GM19395 (cell line): ENCODE measurements at regions not wholly inside any gene's neighbourhood (a gene's known extent, or its start where the extent isn't known, plus 50 kb on each side); places are given as distances from the start of the nearest gene placed in this dataset.

Experiments
- ATAC-seq: cut with Tn5 transposase; IDR thresholded peaks from one replicate; pipeline ENCODE4 v1.9.1; 2021; ENCODE audit warnings: mild to moderate bottlenecking, moderate library complexity; ENCODE audit not compliant: unreplicated experiment

DNA sequence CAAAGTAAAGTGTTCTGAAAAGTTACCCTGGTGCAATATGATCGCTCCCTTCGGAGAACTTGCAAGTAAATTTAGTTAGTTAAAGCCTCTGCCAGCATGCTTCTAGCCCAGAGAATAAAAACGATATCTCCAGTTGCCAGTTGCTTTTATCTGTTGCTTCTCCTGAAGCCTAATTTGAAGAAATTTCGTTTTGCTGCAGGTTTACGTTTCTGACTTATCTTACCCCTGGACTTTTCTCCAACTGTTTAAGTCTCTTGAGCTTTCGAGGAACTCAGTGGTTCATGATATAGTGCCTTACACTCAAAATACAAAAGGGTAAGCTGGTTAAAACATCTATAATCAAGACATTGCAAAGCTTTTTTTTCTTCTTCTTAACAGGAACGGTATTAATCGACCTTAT, 131.1 kb downstream of the FAM161A start:
- no peak for ATAC-seq

DNA sequence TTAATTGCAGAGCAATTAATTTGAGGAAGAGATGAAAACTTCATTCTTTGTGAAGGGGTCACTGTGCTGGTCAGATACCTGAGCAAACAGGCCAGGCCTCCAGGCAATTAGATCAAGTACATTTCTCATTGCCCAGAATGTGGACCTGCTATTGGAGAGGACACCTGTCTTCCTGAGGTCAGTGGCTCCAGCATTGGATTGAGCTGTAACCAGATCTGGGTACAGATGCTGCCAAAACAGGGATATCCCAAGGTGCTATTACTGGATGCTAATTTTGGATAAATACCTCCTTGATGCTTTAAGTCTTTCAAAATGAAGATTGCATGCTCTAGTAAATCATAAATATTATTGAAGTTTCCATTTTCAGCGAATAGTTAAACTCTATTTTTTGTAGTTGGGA, 131.5 kb downstream of the FAM161A start:
- no peak for ATAC-seq

DNA sequence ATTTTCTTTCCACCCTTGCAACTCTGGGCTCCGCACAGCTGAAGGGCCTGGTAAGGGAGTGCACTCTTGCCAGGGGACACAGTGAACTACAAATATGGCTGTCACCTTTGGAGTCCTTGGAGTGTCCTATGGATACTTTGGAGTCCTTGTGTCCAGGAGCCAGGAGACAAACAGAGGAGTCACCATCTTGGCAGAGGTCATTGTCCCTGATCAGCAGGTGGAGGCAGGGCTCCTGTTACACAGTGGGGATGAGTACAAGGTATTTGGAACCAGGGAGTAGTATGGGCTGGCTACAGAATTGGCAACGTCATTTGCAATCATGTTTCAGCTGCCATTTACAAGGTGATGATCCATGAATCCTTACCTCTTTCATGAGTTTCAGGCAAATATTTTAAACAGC, 132.5 kb downstream of the FAM161A start:
- ATAC-seq: no peak

DNA sequence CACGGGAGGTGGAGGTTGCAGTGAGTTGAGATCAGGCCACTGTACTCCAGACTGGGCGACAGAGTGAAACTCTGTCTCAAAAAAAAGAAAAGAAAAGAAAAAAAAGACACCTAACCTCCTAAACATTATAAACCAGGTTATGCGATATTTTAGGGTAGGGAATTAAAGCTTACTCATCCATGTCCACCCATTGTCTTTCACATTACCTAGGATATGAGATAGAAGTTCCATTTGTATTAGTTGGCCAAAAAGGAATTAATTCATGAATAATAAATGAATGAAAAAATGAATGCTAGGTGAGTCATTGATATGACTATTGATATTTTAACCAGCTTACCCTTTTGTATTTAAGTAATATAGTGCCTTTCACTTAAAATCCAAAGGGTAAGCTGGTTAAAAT, 132.9 kb downstream of the FAM161A start:
- no peak for ATAC-seq

- no peak for ATAC-seq
Observed at GRCh38 chr2:61718965-61719364, 134.9 kb downstream of the FAM161A start.

DNA sequence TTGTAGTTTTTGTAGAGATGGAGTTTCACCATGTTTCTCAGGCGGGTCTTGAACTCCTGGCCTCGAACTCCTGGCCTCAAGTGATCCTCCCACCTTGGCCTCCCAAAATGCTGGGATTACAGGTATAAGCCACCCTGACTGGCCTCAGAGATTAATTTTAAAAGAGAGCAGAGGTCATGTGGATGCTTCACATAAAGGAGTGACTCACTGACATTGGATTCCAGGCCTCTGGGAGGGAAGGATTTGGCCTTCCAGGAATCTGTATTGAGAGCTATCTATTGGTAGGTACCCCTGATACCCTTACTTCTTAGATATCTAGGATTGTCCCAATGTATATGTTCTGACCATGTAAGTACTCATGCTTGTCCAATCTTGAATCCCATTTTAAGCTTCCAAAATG, 138.4 kb downstream of the FAM161A start:
- no peak for ATAC-seq

DNA sequence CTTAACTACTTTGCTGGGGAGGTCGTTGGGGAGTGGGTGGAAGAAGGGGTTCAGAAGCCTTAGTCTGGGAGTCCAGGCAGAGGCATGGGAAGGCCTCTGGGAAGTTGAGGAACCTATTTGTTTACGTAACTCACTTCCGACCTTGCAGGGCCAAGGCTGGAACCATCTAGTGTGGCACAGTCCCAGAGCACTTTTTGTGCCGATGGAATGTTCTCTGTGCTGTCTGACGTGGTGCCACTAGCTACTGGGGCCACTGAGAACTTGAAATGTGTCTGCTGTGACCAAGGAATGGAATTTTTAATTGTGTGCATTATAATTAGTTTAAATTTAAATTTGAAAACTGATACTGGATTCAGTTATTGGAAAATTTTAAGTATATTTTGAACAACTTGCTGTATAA, 139.7 kb downstream of the FAM161A start:
- ATAC-seq: no peak

GRCh38 chr2:61713457-61713856, 140.4 kb downstream of the FAM161A start:
- no peak for ATAC-seq

DNA sequence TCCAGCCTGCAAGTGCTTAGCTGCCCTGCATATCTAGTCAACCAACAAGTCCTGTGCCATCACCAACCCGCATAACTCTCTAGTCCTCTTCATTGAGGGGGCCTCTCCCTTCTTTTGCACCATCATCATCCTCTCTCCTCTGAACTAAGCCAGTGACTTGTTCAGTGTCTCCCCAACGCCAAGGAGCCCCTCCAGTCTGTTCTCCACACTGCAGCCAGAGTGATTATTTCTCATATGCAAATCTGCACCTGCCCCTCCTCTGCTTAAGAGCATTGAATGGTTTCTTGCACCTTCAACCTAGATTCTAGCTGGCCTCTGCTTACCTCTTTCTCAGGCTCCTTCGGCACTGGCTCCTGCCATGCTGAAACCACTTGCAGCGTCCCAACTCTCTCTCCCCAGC, 141.8 kb downstream of the FAM161A start:
- no peak for ATAC-seq

GRCh38 chr2:61710711-61711110, 143.1 kb downstream of the FAM161A start:
- no peak for ATAC-seq

DNA sequence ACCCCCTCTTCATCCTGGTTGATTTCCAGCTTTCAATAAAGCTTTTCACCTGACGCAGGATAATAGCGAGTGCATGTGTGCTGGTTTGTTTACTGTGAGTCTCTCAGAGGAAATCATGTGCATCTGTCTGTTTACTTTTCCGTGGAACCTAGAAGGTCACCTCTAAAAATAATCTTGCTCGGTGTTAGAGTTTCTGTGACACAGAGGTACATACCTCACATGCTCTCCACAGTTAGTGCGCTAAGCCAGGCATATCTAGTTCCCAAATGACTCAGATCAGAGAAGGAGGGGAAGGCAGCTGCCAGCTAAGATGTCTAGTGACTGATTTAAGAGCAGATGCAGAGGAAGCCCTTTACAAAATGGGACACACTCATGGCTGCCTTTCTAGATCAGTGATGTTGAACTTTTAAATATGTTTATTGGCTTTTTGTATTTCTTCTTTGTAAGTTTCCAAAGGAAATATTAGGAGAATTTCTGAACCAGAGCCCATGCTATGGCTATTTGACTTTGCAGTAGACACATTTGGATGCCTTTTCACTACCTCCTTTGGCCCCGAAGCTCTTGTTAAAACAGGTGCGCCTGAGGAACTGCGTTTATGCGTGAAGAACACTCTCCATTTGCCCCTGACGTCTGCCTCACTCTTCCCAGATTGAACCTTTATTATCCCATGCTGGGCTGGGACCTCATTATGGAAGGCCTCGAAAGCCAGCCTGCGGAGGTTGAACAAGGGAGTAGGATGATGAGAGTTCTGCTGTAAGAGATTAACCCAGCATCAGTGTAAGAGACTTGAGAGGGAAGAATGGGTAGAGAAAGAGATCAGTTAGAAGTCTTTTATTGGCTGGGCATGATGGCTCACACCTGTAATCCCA, 145.6 kb downstream of the FAM161A start:
- ATAC-seq: peak; percentile 98

GRCh38 chr2:61705625-61706024, 148.2 kb downstream of the FAM161A start:
- ATAC-seq: no peak

DNA sequence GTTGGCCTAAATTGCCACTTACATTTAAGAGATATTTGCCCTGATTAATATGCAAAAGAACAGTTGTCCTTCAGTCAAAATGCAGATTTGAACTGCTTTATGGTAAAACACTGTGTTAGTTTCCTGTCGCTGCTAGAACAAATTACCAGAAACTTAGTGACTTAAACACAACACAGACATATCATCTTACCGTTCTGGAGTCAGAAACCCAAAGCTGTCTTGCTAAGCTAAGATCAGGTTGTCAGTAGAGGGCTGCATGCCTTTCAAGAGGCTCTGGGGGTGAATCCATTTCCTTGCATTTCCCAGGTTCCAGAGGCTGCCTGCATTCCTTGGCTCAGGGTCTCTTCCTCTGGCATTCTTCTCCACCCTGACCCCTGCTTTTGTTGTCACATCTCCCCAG, 149.5 kb downstream of the FAM161A start:
- no peak for ATAC-seq

- no peak for ATAC-seq
Observed at GRCh38 chr2:61702088-61702467, 151.8 kb downstream of the FAM161A start.

- no peak for ATAC-seq
Observed at GRCh38 chr2:61700464-61700863, 153.4 kb downstream of the FAM161A start.

DNA sequence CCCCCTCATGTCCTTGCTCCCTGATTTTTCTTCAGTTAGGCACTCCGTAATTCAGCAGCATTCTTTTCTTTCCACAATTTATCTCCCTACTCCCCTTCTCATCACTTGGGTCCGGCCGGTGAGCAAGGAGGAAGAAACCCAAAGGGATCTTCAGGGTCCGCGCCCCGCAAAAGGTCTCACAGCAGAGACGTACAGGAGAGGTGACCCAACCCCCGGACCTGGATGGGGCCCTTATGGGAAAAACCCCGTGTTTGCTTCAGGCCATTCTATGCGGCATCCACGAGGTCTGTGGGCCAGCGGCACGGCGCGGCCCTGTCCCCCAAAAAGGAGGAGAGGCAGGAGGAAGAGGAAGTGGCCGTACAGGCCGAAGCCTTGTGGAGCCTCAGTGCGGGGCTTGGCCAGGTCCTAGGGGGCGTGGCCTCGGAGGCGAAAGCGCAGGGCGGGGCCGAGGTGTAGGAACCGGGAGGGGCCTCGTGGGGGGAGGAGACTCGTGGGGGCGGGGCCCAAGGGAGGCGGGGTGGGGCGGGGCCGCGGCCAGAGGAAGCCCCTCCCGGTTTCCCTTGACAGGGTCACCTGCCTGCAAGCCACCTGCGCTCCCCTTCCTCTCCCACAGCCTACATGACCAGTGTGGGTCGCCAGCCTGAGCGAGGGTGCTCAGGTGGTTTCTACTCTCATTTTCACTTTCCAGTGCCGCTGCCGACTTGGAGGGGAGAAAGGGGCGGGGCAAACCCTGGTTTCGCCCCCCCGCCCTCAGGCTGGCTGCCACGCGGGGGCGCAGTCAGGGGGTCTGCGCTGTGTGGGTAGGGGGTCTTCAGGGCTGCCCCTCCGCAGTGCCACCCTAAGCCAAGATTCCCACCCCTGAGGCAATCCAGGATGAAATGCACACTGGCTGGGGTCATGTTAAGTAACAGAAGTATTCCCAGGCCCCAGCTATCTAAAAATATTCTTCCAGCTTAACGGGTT, 156.4 kb upstream of the XPO1 start:
- ATAC-seq: peak; percentile 95

DNA sequence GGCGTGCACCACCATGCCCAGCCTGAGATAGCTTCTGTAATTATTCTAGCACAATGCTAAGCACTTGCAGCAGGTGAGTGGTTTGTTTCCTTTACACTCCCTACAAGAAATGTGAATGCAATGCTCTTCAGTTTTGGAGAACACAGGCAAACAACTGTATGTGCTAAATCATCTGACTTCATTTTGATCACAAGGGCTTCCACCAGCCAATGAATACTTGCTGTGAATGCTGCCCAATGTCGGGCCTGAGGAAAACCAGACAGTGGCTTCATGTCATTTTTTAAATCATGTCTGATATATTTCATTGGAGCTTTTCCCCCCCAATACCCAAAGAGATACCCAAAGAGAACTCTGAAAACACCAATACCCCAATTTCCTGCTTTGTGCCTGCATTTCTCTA, 155.6 kb upstream of the XPO1 start:
- ATAC-seq: no peak

DNA sequence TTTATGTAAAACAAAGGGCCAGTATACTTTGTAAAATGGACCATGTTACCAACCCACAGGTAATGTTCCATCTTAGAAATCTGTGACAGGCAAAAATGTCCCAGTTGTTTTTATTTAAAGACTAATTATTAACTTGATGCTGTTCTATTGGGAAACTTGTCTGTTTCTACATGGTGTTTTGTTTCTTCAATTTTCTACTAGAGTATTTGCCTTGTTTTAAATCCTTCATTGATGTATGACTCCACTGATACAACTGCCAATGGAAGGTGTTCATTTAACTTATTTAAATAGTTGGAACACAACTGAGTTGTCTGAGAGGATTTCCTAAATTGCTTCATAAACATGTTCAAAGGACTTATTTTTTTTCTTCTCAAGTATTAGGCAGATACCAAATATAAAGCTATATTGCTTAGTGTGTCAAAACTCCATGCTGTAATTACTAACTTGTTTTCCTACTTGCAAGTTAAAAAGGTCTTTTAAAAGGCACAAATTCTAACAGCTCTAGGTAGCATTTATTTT, 152.0 kb upstream of the XPO1 start:
- ATAC-seq: no peak

DNA sequence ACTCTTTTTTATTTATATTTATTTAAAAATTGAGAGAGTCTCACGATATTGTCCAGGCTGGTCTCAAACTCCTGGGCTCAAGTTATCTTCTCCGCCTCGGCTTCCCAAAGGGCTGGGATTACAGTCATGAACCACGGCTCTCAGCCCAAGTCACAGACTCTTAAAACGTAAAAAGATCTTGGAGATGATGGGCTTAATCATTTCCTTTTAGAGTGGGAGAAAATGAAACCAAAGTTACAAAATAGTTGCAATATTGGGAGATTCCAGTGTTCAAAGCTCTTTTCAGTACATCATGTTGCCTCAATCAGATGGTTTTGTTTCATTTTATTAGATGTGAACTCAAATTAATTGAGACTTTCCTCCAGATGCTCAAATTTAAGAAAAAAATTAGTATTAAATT, 151.4 kb upstream of the XPO1 start:
- no peak for ATAC-seq

DNA sequence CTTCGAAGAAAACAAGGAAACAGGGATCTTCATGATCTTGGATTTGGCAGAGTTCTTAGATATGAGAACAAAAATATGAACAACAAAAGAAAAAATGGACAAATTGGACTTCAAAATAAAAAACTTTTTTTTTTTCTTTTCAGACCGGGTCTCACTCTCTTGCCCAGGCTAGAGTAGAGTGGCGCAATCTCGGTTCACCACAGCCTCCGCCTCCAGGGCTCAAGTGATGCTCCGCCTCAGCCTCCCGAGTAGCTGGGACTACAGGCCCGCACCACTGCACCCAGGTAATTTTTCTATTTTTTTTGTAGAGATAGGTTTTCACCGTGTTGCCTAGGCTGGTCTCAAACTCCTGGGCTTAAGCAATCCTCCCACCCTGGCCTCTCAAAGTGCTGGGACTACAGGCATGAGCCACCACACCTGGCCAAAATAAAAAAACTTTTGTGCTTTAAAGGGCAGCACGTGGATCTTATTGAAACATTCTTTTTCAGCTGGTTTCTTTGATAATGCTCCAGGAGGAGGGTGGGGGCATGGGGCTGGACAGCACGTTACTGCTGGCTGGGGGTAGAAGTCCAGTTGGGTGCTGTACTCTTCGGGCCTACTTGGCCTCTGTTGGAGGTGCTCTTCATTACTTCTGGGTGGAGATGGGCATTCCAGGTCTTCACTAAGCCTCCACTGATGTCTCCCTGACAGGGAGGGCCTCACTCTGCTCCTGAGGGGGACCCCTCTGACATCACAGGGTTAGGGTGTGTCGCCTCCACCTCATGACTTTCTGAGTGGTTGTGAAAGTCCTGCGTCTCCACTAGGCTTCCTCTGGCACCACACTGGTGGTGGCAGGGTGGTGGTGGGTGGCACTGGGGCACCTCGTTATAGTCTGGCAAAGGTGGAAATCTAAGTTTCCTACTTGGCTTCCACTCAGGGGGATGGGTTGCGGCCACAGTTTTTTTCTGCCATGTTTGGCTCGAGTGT, 150.5 kb upstream of the XPO1 start:
- no peak for ATAC-seq

GRCh38 chr2:61679096-61679495, 140.9 kb upstream of the XPO1 start:
- ATAC-seq: no peak
